Panc1 (cell line): ENCODE measurements at regions not wholly inside any gene's neighbourhood (a gene's known extent, or its start where the extent isn't known, plus 50 kb on each side); places are given as distances from the start of the nearest gene placed in this dataset.

Experiments used
- ATAC-seq: fragments of 200-7000 bp; cut with Tn5 transposase; 2 replicates; pipeline ENCODE4 v1.9.1; 2020; ENCODE audit warnings: mild to moderate bottlenecking, moderate library complexity
- BruUV-seq: library from RNA; stranded (reverse); fragments of 400-500 nt; replicated peaks from 2 replicates; lab custom pipeline; 2021; lab: Mats Ljungman, UMichigan
- CTCF ChIA-PET: fragments of 300-600 bp; sonication (Branson Sonifier 250); formaldehyde crosslinking; loops from one replicate; lab custom pipeline; 2022; ENCODE audit warnings: antibody characterized with exemption; lab: Charles Lee
- POLR2A ChIA-PET: fragments of 300-600 bp; sonication (Branson Sonifier 250); formaldehyde crosslinking; loops from one replicate; lab custom pipeline; 2022; ENCODE audit warnings: antibody characterized with exemption; lab: Charles Lee
- DNase-seq: peaks from one replicate; pipeline ENCODE4 v3.0.0-alpha.2; 2010; ENCODE audit warnings: low read depth, low spot score
- H3K27ac ChIP-seq: 2 replicates; pipeline ENCODE4 v1.5.1; 2011; ENCODE audit warnings: mild to moderate bottlenecking, low read length, inconsistent platforms
- H3K27me3 ChIP-seq: fragments of 200-500 bp; sonication (Bioruptor generic); 2 replicates; pipeline ENCODE4 v1.6.0; 2014; ENCODE audit warnings: low read length, inconsistent platforms; ENCODE audit not compliant: control insufficient read depth, insufficient read depth
- H3K36me3 ChIP-seq: fragments of 200-500 bp; sonication (Bioruptor generic); 2 replicates; pipeline ENCODE4 v1.5.1; 2014; ENCODE audit warnings: inconsistent platforms, mild to moderate bottlenecking, low read length, moderate library complexity; ENCODE audit not compliant: control insufficient read depth, insufficient read depth
- H3K4me1 ChIP-seq: 2 replicates; pipeline ENCODE4 v1.5.1; 2011; ENCODE audit warnings: inconsistent platforms, mild to moderate bottlenecking, low read length, moderate library complexity; ENCODE audit not compliant: control insufficient read depth, insufficient read depth
- H3K4me3 ChIP-seq, 2 experiments: 2 replicates each; pipeline ENCODE4 v1.5.1; 2011 to 2012; ENCODE audit warnings: low read depth in 2 of 2, low read length in 2 of 2, mild to moderate bottlenecking in 2 of 2, inconsistent platforms in 1 of 2, moderate library complexity in 1 of 2
- H3K9me3 ChIP-seq: fragments of 200-500 bp; sonication (Bioruptor generic); 2 replicates; pipeline ENCODE4 v1.5.1; 2014; ENCODE audit warnings: low read depth, mild to moderate bottlenecking, inconsistent platforms, low read length, moderate library complexity; ENCODE audit not compliant: control insufficient read depth, insufficient read depth
- CTCF ChIP-seq: fragments of 450-650 bp; IDR thresholded peaks from 2 replicates; pipeline ENCODE4 v1.5.1; 2017; ENCODE audit warnings: mild to moderate bottlenecking
- POLR2AphosphoS5 ChIP-seq: IDR thresholded peaks from 2 replicates; pipeline ENCODE4 v1.6.1; 2012; ENCODE audit warnings: mild to moderate bottlenecking, low read depth, low read length, moderate library complexity
- REST ChIP-seq, 2 experiments: IDR thresholded peaks; 2 replicates each; pipeline ENCODE4 v1.6.1; 2011 to 2012; ENCODE audit warnings: low read depth in 2 of 2, control low read depth in 1 of 2, low read length in 1 of 2, mild to moderate bottlenecking in 1 of 2, moderate library complexity in 1 of 2; ENCODE audit not compliant: insufficient read depth in 1 of 2
- SIN3A ChIP-seq: IDR thresholded peaks from 2 replicates; pipeline ENCODE4 v1.6.1; 2012; ENCODE audit warnings: low read depth, mild to moderate bottlenecking, low read length, moderate library complexity, borderline replicate concordance; ENCODE audit not compliant: insufficient read depth
- TCF7L2 ChIP-seq: IDR thresholded peaks from 2 replicates; pipeline ENCODE4 v1.6.1; 2011; ENCODE audit warnings: mild to moderate bottlenecking, low read depth, low read length, inconsistent platforms
- in situ Hi-C: cut with HindIII; loops from 2 replicates; pipeline ENCODE4 v1.10.0; 2016; ENCODE audit warnings: low sequenced_read_pairs, low pct_unique_long_range_greater_than_20kb
- intact Hi-C: fragments of 100-400 bp; cut with micrococcal nuclease; formaldehyde crosslinking; loops from one replicate; pipeline ENCODE4 v1.10.0; 2022; ENCODE audit not compliant: unreplicated experiment

GRCh38 chr3:90052425-90052950, 945.1 kb downstream of the EPHA3 start:
- Histone ChIP-seq H3K4me1 (no peaks in the 10 kb centered on the region), H3K27me3 (no peaks in the 10 kb centered on the region), H3K9me3 (no peaks in the 10 kb centered on the region), H3K36me3 (no peaks in the 10 kb centered on the region), H3K27ac (no peak overlapping the region), H3K4me3 (no peak overlapping the region)
- BruUV-seq = no TSS peak
- intact Hi-C loops (no loop called here), in situ Hi-C loops (no loop called here)
- DNase-seq (no peak), ATAC-seq (no peak)
- ChIA-PET POLR2A (no interaction called here), CTCF (no interaction called here)
- TF ChIP-seq REST (IDR thresholded peaks at IDR 0.05; ENCODE audit: insufficient read depth in 1 of 2, low read depth in 2 of 2, low read length in 1 of 2) (no peak), TCF7L2 (no peak), POLR2AphosphoS5 (no peak), SIN3A (no peak)

- H3K27me3 ChIP-seq = no peaks in the 10 kb centered on the region
- no peak for TF ChIP-seq SIN3A
- TF ChIP-seq CTCF = no peak
- no peak for TF ChIP-seq TCF7L2
- TF ChIP-seq REST (IDR thresholded peaks at IDR 0.05; ENCODE audit: insufficient read depth in 1 of 2, low read depth in 2 of 2, low read length in 1 of 2) = no peak
- intact Hi-C loops = no loop called here
- no peak overlapping the region for H3K4me3 ChIP-seq
- in situ Hi-C loops = no loop called here
- no peaks in the 10 kb centered on the region for H3K4me1 ChIP-seq
- ATAC-seq (no peak), DNase-seq (no peak)
- BruUV-seq = no TSS peak
- no peaks in the 10 kb centered on the region for H3K9me3 ChIP-seq
- H3K36me3 ChIP-seq = no peaks in the 10 kb centered on the region
- ChIA-PET CTCF (no interaction called here), POLR2A (no interaction called here)
- H3K27ac ChIP-seq = no peak overlapping the region
Observed at GRCh38 chr3:90054311-90054710, 946.9 kb downstream of the EPHA3 start.
